Prostate gland (tissue), 2 donors: ENCODE measurements at regions not wholly inside any gene's neighbourhood (a gene's known extent, or its start where the extent isn't known, plus 50 kb on each side); places are given as distances from the start of the nearest gene placed in this dataset.

Experiments used
- POLR2A ChIP-seq: fragments of 450-650 bp; IDR thresholded peaks from one replicate; pipeline ENCODE4 v1.6.1; 2016; ENCODE audit warnings: antibody characterized with exemption, mild to moderate bottlenecking
- POLR2AphosphoS5 ChIP-seq: sonication (generic); formaldehyde crosslinking; IDR thresholded peaks from one replicate; pipeline ENCODE4 v1.6.1; 2017; ENCODE audit warnings: antibody characterized with exemption
- TF ChIP-seq, protein P1 (sequence below), 4 experiments: fragments of 200-600 bp in 2 of 4; fragments of 450-650 bp in 2 of 4; sonication (generic) in 2 of 4; IDR thresholded peaks; 1 replicate in 3 of 4; 2 replicates in 1 of 4; pipeline ENCODE4 v1.5.1; 2016 to 2019; ENCODE audit warnings: antibody characterized with exemption in 4 of 4, mild to moderate bottlenecking in 2 of 4, moderate library complexity in 2 of 4

DNA sequence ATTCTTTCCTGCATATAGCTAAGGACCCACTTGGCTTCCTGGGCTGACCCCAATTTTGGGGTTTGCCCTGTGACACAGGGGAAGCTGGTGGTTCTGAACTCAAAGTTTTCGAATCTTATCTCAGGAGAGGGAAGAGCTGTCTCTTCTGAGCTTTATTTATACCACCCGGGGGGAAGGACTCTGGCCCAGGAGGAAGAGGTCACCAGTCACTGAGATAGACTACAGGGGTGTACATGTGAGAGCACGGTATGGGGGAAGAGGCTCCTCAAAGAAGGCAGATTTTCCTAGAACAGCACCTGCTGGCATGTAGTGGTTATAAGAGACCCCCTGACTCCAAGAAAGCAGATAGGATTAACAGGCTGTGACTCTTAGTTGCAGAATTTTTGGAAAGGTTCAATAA lies 101.8 kb upstream of the ELMO1 start:
- TF ChIP-seq, protein P1, sequence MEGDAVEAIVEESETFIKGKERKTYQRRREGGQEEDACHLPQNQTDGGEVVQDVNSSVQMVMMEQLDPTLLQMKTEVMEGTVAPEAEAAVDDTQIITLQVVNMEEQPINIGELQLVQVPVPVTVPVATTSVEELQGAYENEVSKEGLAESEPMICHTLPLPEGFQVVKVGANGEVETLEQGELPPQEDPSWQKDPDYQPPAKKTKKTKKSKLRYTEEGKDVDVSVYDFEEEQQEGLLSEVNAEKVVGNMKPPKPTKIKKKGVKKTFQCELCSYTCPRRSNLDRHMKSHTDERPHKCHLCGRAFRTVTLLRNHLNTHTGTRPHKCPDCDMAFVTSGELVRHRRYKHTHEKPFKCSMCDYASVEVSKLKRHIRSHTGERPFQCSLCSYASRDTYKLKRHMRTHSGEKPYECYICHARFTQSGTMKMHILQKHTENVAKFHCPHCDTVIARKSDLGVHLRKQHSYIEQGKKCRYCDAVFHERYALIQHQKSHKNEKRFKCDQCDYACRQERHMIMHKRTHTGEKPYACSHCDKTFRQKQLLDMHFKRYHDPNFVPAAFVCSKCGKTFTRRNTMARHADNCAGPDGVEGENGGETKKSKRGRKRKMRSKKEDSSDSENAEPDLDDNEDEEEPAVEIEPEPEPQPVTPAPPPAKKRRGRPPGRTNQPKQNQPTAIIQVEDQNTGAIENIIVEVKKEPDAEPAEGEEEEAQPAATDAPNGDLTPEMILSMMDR (IDR thresholded peaks at IDR 0.05): no peak
- TF ChIP-seq POLR2AphosphoS5: no peak
- TF ChIP-seq POLR2A: no peak
